C4-2B (cell line): ENCODE measurements at regions not wholly inside any gene's neighbourhood (a gene's known extent, or its start where the extent isn't known, plus 50 kb on each side); places are given as distances from the start of the nearest gene placed in this dataset.
"Not testable (repeated sequence)": the region's sequence is repeated elsewhere in the genome, so short reads cannot be mapped to it uniquely, and the experiment has no call there.

Experiments
- CTCF ChIP-seq: fragments of 450-650 bp; conservative IDR thresholded peaks from 2 replicates; pipeline ENCODE4 v1.5.1; 2017; ENCODE audit warnings: mild to moderate bottlenecking
- ZFX ChIP-seq: fragments of 450-650 bp; IDR thresholded peaks from 2 replicates; pipeline ENCODE4 v1.6.1; 2017

GRCh38 chr9:85813388-85813787 is 71.6 kb upstream of the AGTPBP1 start:
- TF ChIP-seq CTCF, ZFX: not testable (repeated sequence)
